ENCODE measurements at regions not wholly inside any gene's neighbourhood (a gene's known extent, or its start where the extent isn't known, plus 50 kb on each side); places are given as distances from the start of the nearest gene placed in this dataset.

- peaks cover 19 to 100% (median 96%) of the 10 kb centered on the region in 11 donors for H3K9me3 Mint-ChIP-seq
- H3K27me3 Mint-ChIP-seq = no peaks in the 10 kb centered on the region
- no peaks in the 10 kb centered on the region for H3K4me1 ChIP-seq (ENCODE audit: control insufficient read depth in 2 of 2, insufficient read depth in 2 of 2, low read length in 2 of 2)
- no peak for DNase-seq
- no peaks in the 10 kb centered on the region for H3K27me3 ChIP-seq (ENCODE audit: control insufficient read depth in 2 of 2, insufficient read depth in 2 of 2, low read length in 2 of 2)
- intact Hi-C loops (cut with micrococcal nuclease) = no loop called here
- ChIA-PET POLR2A (no interaction called here), CTCF (no interaction called here)
- H3K27ac Mint-ChIP-seq = peak overlapping the region in 1 of 9 donors; percentile 34
- H3K27ac ChIP-seq (ENCODE audit: low read depth, low read length) = no peak overlapping the region
- no peak for ATAC-seq
- peaks cover 69 to 100% (median 98%) of the 10 kb centered on the region in 5 donors for H3K36me3 Mint-ChIP-seq
- peaks cover 40 to 100% (median 80%) of the 10 kb centered on the region in 3 experiments for H3K9me3 ChIP-seq (ENCODE audit: control insufficient read depth in 2 of 3, low read length in 3 of 3)
- peaks cover 14 to 100% (median 51%) of the 10 kb centered on the region in 3 experiments for H3K36me3 ChIP-seq (ENCODE audit: control insufficient read depth in 2 of 3, insufficient read depth in 3 of 3, low read length in 3 of 3)
- H3K4me3 Mint-ChIP-seq = peak overlapping the region in 2 of 10 donors; percentile 10 to 40
- no peak overlapping the region for H3K4me3 ChIP-seq (ENCODE audit: low read length)
- H3K4me1 Mint-ChIP-seq = no peaks in the 10 kb centered on the region
Measured at GRCh38 chr15:25061808-25062550, 107.2 kb downstream of the SNRPN start.

- intact Hi-C loops (cut with micrococcal nuclease) = no loop called here
- ChIA-PET CTCF (no interaction called here), POLR2A (no interaction called here)
- Mint-ChIP-seq H3K27ac (peak overlapping the region in 1 of 9 donors; percentile 34), H3K27me3 (no peaks in the 10 kb centered on the region), H3K4me1 (no peaks in the 10 kb centered on the region), H3K4me3 (peak overlapping the region in 3 of 10 donors; percentile 23 to 52 (median 40)), H3K36me3 (peaks cover 73 to 100% (median 98%) of the 10 kb centered on the region in 5 donors), H3K9me3 (peaks cover 18 to 100% (median 96%) of the 10 kb centered on the region in 11 donors)
- Histone ChIP-seq H3K9me3 (ENCODE audit: control insufficient read depth in 2 of 3, low read length in 3 of 3) (peaks cover 43 to 100% (median 80%) of the 10 kb centered on the region in 3 experiments), H3K4me1 (ENCODE audit: control insufficient read depth in 2 of 2, insufficient read depth in 2 of 2, low read length in 2 of 2) (no peaks in the 10 kb centered on the region), H3K4me3 (ENCODE audit: low read length) (no peak overlapping the region), H3K36me3 (ENCODE audit: control insufficient read depth in 2 of 3, insufficient read depth in 3 of 3, low read length in 3 of 3) (peaks cover 14 to 100% (median 56%) of the 10 kb centered on the region in 3 experiments), H3K27ac (ENCODE audit: low read depth, low read length) (no peak overlapping the region), H3K27me3 (ENCODE audit: control insufficient read depth in 2 of 2, insufficient read depth in 2 of 2, low read length in 2 of 2) (no peaks in the 10 kb centered on the region)
- no peak for ATAC-seq
- no peak for DNase-seq
Measured at GRCh38 chr15:25062551-25063430, 108.0 kb downstream of the SNRPN start.

GRCh38 chr15:25065286-25065685, 110.5 kb downstream of the SNRPN start:
- no peaks in the 10 kb centered on the region for H3K4me1 ChIP-seq (ENCODE audit: control insufficient read depth in 2 of 2, insufficient read depth in 2 of 2, low read length in 2 of 2)
- Mint-ChIP-seq H3K9me3 (peaks cover 13 to 100% (median 97%) of the 10 kb centered on the region in 11 donors), H3K4me3 (peak overlapping the region in 1 of 10 donors; percentile 38), H3K27ac (peak overlapping the region in 1 of 9 donors; percentile 21), H3K27me3 (no peaks in the 10 kb centered on the region), H3K36me3 (peaks cover 69 to 100% (median 100%) of the 10 kb centered on the region in 5 donors), H3K4me1 (no peaks in the 10 kb centered on the region)
- no peaks in the 10 kb centered on the region for H3K27me3 ChIP-seq (ENCODE audit: control insufficient read depth in 2 of 2, insufficient read depth in 2 of 2, low read length in 2 of 2)
- H3K4me3 ChIP-seq (ENCODE audit: low read length) = no peak overlapping the region
- no peak overlapping the region for H3K27ac ChIP-seq (ENCODE audit: low read depth, low read length)
- ATAC-seq (no peak), DNase-seq (no peak)
- peaks cover 51 to 100% (median 81%) of the 10 kb centered on the region in 3 experiments for H3K9me3 ChIP-seq (ENCODE audit: control insufficient read depth in 2 of 3, low read length in 3 of 3)
- POLR2A ChIA-PET = no interaction called here
- intact Hi-C loops (cut with micrococcal nuclease) = no loop called here
- peaks cover 22 to 100% (median 62%) of the 10 kb centered on the region in 3 experiments for H3K36me3 ChIP-seq (ENCODE audit: control insufficient read depth in 2 of 3, insufficient read depth in 3 of 3, low read length in 3 of 3)
- CTCF ChIA-PET = no interaction called here

GRCh38 chr15:25065876-25066275, 111.1 kb downstream of the SNRPN start:
- Mint-ChIP-seq H3K27me3 (no peaks in the 10 kb centered on the region), H3K27ac (no peak overlapping the region), H3K9me3 (peaks cover 13 to 100% (median 97%) of the 10 kb centered on the region in 11 donors), H3K4me3 (no peak overlapping the region), H3K36me3 (peaks cover 63 to 100% (median 100%) of the 10 kb centered on the region in 5 donors), H3K4me1 (no peaks in the 10 kb centered on the region)
- intact Hi-C loops (cut with micrococcal nuclease) = no loop called here
- ChIA-PET CTCF (no interaction called here), POLR2A (interaction anchor here (0.7 kb wide), 1 partner anchor 8 kb away, joined by 3 read pairs; no protein-coding TSS in a partner anchor)
- peaks cover 46 to 100% (median 81%) of the 10 kb centered on the region in 3 experiments for H3K9me3 ChIP-seq (ENCODE audit: control insufficient read depth in 2 of 3, low read length in 3 of 3)
- H3K27ac ChIP-seq (ENCODE audit: low read depth, low read length) = no peak overlapping the region
- no peaks in the 10 kb centered on the region for H3K4me1 ChIP-seq (ENCODE audit: control insufficient read depth in 2 of 2, insufficient read depth in 2 of 2, low read length in 2 of 2)
- no peaks in the 10 kb centered on the region for H3K27me3 ChIP-seq (ENCODE audit: control insufficient read depth in 2 of 2, insufficient read depth in 2 of 2, low read length in 2 of 2)
- peaks cover 27 to 100% (median 65%) of the 10 kb centered on the region in 3 experiments for H3K36me3 ChIP-seq (ENCODE audit: control insufficient read depth in 2 of 3, insufficient read depth in 3 of 3, low read length in 3 of 3)
- ATAC-seq (no peak), DNase-seq (no peak)
- no peak overlapping the region for H3K4me3 ChIP-seq (ENCODE audit: low read length)

DNA sequence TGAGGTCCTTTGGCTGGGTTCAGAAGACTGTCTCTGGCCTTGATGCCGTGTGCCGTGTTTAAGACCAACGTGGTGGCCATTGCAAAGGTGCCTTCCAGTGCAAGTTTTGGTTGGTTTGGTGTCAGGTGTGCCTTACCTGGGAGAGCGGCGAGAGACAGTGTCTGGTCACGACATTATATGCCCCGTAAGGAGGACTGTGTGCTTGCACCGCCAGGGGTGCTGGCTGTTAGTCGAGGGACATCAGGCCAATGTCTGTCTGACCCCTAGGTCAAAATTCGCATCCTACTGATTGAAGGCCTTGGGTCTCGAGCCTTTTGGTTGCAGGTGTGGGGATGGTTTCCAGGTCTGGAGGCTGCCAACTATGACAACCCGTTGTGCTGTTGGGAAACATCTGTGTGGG, 111.9 kb downstream of the SNRPN start:
- ChIA-PET POLR2A (no interaction called here), CTCF (no interaction called here)
- Mint-ChIP-seq H3K4me3 (peak overlapping the region in 2 of 10 donors; percentile 15 to 27), H3K36me3 (peaks cover 60 to 100% (median 100%) of the 10 kb centered on the region in 5 donors), H3K27me3 (no peaks in the 10 kb centered on the region), H3K27ac (peak overlapping the region in 1 of 9 donors; percentile 19), H3K4me1 (no peaks in the 10 kb centered on the region), H3K9me3 (peaks cover 13 to 100% (median 97%) of the 10 kb centered on the region in 11 donors)
- peak overlapping the region; percentile 2 for H3K4me3 ChIP-seq (ENCODE audit: low read length)
- H3K4me1 ChIP-seq (ENCODE audit: control insufficient read depth in 2 of 2, insufficient read depth in 2 of 2, low read length in 2 of 2) = no peaks in the 10 kb centered on the region
- intact Hi-C loops (cut with micrococcal nuclease) = no loop called here
- peaks cover 39 to 100% (median 85%) of the 10 kb centered on the region in 3 experiments for H3K9me3 ChIP-seq (ENCODE audit: control insufficient read depth in 2 of 3, low read length in 3 of 3)
- peaks cover 27 to 100% (median 73%) of the 10 kb centered on the region in 3 experiments for H3K36me3 ChIP-seq (ENCODE audit: control insufficient read depth in 2 of 3, insufficient read depth in 3 of 3, low read length in 3 of 3)
- ATAC-seq = no peak
- H3K27ac ChIP-seq (ENCODE audit: low read depth, low read length) = no peak overlapping the region
- no peak for DNase-seq
- no peaks in the 10 kb centered on the region for H3K27me3 ChIP-seq (ENCODE audit: control insufficient read depth in 2 of 2, insufficient read depth in 2 of 2, low read length in 2 of 2)

DNA sequence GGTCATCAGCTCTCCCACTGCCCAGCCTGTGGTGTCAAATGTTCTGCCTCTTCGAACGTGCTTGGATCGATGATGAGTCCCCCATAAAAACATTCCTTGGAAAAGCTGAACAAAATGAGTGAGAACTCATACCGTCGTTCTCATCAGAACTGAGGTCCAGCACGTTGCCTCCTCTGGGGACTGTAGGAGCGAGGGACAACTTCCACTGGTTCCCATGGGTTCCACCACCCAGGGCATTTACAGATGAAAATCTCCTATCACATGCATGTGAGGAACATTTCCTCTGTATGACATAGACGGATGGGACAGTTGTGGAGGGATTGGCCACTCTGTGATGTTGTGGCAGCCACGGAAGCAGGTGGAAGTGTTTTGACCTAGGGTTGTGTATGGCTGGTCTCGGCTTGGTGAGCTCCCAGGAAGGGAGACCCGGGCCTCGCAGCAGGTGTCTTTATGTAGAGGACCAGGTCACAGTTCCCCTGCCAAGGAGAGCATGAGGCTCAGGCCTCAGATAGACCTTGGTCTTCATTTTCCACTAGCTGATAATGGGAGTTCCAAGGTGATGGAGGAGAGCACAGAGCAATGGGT, 113.0 kb downstream of the SNRPN start:
- H3K9me3 Mint-ChIP-seq = peaks cover 13 to 100% (median 96%) of the 10 kb centered on the region in 11 donors
- peak overlapping the region; percentile 2 for H3K4me3 ChIP-seq (ENCODE audit: low read length)

More for the DNA sequence above, 113.0 kb downstream of the SNRPN start:
- ChIA-PET CTCF (no interaction called here), POLR2A (no interaction called here)
- Mint-ChIP-seq H3K27me3 (no peaks in the 10 kb centered on the region), H3K4me3 (peak overlapping the region in 1 of 10 donors; percentile 29), H3K27ac (peak overlapping the region in 1 of 9 donors; percentile 51), H3K4me1 (no peaks in the 10 kb centered on the region), H3K36me3 (peaks cover 59 to 100% (median 100%) of the 10 kb centered on the region in 5 donors)
- no peak for DNase-seq
- ATAC-seq = no peak
- no peak overlapping the region for H3K27ac ChIP-seq (ENCODE audit: low read depth, low read length)
- intact Hi-C loops (cut with micrococcal nuclease) = no loop called here
- H3K9me3 ChIP-seq (ENCODE audit: control insufficient read depth in 2 of 3, low read length in 3 of 3) = peaks cover 41 to 100% (median 89%) of the 10 kb centered on the region in 3 experiments
- H3K27me3 ChIP-seq (ENCODE audit: control insufficient read depth in 2 of 2, insufficient read depth in 2 of 2, low read length in 2 of 2) = no peaks in the 10 kb centered on the region
- H3K36me3 ChIP-seq (ENCODE audit: control insufficient read depth in 2 of 3, insufficient read depth in 3 of 3, low read length in 3 of 3) = peaks cover 16 to 100% (median 79%) of the 10 kb centered on the region in 3 experiments
- no peaks in the 10 kb centered on the region for H3K4me1 ChIP-seq (ENCODE audit: control insufficient read depth in 2 of 2, insufficient read depth in 2 of 2, low read length in 2 of 2)

Data from naive thymus-derived CD4-positive, alpha-beta T cell (primary cell).